ENCODE measurements at regions not wholly inside any gene's neighbourhood (a gene's known extent, or its start where the extent isn't known, plus 50 kb on each side); places are given as distances from the start of the nearest gene placed in this dataset.

- TF ChIP-seq CTCF (IDR thresholded peaks at IDR 0.05) = no peak
- TF ChIP-seq POLR2A (IDR thresholded peaks at IDR 0.05) = no peak
- TF ChIP-seq EP300 (IDR thresholded peaks at IDR 0.05) = no peak
Measured at GRCh38 chr15:100768501-100768931, 111.1 kb upstream of the ALDH1A3 start.

Measured in ovary (tissue), 3 donors.